Hepatic stellate cell (primary cell): ENCODE measurements at regions not wholly inside any gene's neighbourhood (a gene's known extent, or its start where the extent isn't known, plus 50 kb on each side); places are given as distances from the start of the nearest gene placed in this dataset.

Experiments used
- DNase-seq: peaks from one replicate; pipeline ENCODE4 v3.0.0; 2011; ENCODE audit warnings: low spot score

DNA sequence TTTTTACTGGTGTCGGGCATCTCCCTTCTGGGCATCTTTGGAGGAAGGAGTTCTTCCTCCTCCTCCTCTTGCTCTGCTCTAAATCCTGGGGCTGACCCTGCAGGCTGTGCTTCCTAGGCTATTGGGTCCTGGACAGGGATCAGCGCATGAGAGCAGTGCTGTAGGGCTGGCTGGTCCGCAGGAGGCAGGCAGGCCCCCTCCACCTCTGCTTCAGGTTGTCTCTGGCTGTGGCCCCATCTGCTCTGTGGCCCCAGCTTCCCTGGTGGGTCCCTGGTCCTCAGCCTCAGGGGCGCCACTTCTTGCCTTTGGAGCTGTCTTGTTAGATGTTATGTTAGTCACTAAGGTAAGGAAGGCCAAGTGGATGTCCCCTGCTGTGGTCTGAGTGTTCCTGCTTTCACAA lies 237.3 kb upstream of the PITRM1 start:
- no peak for DNase-seq

DNA sequence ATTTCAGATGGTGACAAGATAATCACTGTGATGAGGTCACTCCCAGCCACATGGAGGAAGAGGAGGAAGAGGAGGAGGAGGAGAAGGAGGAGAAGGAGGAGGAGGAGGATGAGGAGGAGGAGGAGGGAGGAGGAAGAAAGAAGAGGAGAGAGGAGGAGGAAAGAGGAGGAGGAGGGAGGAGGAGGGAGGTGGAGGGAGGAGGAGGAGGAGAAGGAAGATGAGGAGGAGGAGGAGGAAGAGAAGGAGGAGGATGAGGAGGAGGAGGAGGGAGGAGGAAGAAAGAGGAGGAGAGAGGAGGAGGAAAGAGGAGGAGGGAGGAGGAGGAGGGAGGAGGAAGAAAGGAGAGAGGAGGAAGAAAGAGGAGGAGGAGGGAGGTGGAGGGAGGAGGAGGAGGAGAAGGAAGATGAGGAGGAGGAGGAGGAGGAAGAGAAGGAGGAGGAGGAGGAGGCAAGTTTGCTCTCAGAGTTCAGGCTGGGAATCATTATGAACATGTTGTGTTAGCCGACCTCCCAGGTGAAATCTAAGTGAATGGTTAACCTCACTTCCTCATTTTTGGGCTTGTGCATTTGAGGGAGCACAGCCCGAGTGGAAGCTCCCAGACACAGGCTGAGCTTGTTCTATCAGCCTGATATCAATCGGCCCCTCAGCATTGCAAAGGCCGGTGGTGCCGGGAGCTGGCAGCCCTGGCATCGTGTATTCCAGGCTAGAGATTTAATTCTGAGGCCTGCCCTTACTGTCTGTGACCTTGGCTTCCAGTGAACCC lies 236.2 kb upstream of the PITRM1 start:
- DNase-seq: no peak

DNA sequence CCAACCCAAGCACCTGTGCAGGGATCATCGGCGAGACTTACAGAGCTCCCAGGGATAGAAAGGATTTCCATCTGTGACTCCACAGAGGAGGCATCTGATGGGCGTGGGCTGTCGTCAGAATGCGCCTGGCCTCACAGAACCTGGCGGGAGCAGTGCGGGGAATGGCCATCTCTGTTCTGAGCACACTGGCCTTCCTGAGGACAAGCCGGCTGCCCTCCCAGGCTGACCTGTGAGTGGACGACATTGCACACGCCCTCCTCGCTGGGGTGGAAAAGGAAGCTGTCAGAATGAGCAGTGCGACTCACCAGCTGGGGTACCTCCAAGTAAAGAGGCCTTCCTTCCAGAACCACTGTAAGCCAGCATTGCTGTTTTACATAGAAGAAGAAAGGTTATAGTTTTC lies 234.6 kb upstream of the PITRM1 start:
- no peak for DNase-seq

DNA sequence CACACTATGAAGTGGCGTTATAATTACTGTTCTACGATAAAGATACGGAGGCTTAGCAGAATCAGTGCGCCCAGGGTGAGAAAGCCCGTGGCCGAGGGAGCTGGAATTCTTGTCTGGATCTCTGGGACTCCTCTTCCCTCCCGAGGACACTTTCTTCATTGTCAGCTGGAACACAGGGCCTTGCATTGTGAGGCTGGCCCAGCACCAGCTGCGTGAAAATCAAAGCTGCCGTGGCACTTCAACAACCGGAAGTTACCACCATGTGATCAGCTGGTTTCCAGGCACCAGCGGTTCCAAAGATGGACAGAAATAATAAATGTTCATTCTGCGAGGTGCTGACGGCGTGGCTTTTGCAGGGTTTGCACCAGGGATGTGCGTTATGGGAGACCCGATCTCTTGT lies 234.0 kb upstream of the PITRM1 start:
- DNase-seq: no peak

DNA sequence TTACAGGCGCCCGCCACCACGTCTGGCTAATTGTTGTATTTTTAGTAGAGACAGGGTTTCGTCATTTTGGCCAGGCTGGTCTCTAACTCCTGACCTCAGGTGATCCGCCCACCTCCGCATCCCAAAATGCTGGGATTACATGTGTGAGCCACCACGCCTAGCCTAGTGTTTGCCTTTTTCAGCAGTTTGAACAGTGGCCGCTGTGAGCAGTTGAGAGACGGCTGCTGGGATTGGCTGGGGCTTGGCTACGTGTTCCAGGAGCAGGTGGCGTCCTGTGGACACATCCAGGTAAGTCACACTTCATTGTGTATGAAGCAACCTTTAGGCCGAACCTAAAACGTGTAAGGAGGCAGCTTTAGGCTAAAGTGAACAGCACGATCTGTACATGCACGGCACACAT lies 231.8 kb upstream of the PITRM1 start:
- DNase-seq: no peak

DNA sequence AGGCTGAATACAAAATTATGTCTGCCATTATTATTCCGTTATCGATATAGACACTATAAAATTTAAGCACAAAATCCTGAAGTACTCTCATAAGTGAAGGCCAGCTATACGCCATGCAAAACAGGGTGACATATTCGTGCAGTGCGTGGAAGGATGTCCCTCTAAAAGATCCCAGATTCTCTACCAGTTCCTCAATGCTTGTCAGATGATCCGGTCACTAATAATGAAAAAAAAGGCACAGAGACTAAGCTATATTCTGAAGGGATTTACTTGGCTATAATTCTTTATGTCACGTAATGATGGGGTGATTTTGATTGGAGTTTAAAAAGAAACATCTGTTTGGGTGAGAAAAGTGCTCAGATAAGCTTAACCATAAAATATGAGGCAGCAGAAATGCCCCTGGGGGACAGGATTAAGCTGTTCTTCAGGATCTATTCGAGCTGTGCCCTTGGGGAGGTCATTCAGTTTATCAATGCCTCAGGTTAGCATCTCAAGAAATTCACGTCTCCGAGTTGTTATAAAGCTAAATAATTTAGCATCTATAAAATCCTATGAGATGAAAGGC lies 229.7 kb upstream of the PITRM1 start:
- no peak for DNase-seq

DNA sequence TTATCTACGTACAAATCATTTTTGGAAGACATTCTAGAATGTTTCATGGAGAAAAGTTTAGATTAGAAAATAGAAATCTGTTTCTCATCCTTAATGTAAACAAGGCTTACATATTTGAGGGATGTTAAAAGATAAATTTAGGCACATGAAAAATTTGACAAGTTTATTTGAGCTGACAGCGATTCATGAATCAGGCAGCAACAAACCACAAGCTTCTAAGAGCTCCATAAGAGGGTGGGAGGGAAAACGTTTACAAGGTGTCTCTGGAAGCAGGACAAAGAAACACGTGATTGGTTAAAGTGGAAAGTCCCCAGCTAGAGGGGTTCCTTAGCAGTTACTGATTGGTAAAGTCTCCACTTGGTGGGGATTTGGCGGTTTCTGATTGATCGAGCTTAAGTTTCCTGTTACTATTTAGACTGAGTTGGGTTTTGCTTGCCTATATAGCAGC lies 228.9 kb upstream of the PITRM1 start:
- DNase-seq: peak; percentile 60

DNA sequence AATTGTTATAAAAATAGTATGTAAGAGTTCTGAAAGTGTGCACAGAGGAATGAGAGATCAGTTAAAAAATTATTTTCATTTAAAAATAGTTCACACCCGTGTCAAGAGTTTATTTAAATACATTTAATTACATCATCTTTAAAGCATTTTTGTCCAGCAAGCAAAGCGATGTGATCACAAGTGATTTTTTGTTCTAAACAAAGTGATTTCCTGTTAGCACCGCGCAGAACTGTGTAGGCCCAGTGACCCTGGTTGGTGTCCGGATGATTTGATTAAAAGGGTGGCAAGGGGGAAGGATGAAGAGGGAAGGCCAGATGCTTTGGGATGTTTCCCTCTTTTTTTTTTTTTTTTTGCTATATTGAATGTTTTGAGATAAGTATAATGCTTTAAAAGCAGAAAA lies 227.8 kb upstream of the PITRM1 start:
- peak; percentile 37 for DNase-seq

DNA sequence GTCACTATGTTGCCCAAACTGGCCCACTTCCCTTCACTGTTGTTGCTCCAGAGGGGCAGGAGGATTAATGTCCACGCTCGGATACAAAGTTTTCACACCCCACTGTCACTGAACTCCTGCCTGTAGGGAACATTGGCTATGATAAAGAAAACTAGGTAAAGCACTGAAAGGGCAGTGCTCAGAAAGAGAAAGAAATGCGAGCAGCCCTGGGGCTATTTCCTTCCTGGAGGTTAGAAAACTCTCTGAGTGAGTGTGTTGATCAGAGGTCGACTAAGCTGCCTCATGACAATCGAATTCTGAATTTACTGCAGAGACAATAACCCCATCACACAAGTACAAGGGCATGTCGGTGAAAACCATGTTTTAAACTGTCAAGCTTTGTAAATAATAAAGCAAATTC lies 227.2 kb upstream of the PITRM1 start:
- no peak for DNase-seq

DNA sequence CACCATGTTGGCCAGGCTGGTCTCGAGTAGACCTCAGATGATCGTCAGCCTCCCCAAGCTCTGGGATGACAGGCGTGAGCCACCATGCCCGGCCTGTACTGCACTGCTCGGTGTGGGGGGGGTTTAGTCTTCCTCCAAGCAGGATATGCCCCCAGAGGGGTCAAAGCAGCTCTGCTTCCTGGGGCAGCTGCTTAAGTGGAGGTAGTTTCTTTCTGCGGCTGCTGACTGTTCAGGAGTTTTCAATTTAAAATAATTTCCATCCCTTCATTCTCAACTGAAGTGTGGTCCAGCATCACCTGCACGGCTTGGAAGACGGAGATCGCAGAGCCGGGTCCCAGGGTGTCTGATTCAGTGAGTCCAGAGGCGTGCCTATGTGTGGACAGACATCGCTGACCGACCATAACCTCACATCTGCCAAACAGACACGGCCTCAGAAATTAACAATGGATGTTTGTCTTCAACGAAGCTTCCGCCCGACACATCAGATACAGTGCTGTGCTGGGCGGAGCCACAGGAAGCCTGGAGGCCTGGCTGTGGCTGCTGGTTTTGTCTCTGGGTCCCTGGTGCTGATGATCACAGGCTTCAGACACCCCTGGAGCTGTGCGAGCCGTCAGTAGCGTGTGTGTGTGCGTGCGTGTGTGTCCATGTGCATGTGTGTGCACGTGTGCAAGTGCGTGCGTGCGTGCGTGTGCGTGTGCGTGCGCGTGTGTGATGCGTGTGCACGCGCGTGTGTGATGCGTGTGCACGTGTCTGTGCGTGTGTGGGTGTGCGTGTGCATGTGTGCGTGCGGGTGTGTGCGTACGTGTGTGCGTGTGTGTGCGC lies 226.5 kb upstream of the PITRM1 start:
- DNase-seq: no peak

DNA sequence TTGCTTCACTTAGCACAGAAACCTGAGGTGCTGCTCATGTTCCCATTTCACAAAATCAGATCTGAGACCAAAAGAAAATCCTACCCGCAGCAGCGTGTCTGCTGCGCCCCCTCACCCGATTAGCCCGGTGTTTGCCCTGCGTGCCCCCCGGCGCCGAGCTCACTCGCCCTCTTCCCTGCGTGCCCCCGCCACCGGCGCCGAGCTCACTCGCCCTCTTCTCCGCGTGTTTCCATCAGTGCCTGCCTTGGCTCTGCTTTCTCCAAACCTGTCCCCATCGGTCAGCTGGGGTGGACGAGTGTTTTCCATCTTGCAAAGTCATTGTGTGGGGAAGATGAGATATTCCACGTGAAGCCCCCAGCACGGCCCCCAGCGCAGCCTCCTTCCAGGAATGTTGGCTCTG lies 225.3 kb upstream of the PITRM1 start:
- no peak for DNase-seq

DNA sequence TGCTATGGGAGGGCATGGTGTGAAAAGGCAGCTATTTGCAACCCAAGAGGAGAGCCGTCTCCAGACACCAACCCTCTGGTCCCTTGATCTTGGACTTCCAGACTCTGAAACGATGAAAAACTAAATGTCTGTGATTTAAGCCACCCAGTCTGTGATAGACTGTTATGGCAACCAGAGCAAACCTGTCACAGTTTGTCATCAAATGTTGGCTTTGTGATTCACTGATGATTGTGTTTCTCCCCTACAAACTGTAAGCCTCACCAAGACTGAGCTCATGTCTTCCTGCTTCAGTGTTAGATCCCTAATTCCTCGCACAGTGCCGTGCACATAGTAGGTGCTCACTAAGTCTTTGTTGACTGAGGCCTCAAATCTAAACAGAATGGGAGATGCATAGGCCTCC lies 224.6 kb upstream of the PITRM1 start:
- peak; percentile 75 for DNase-seq

DNA sequence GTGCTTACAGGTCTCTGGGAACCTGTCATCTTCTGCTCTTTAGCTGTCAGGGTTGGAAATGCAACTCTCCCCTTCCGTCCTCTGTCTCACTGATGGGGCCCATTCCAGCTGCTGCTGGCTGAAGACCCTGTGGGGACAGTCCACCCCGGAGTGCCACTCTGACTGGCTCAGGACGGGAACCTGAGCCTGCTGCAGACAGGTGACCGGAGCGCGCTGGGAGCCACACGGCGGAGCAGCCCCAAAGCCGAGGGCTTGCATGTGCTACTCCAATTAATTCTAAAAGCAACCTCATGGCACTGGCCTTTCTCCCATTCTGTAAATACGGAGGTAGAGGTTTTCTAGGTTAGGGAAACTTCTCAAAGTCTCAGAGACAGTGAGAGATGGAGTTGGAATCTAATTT lies 223.5 kb upstream of the PITRM1 start:
- DNase-seq: no peak

DNA sequence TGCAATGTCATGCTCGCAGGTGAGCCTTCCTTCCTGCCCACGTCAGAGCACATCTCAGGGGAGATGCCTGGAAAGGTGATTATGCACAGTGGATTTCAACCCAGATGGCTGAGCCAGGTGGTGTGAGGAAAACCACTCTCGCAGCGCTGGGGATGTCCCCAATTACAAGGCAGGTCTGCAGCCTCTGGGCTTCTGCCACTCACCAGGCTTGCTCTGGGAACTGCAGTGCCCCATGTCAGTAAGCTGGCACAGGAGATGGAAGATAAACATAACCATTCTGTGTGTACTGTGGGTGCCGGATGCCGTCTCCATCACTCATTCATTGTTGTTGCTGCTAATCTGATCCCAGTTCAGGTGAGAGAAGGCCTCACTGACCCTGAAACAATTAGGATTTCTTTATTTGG lies 222.9 kb upstream of the PITRM1 start:
- DNase-seq: no peak

DNA sequence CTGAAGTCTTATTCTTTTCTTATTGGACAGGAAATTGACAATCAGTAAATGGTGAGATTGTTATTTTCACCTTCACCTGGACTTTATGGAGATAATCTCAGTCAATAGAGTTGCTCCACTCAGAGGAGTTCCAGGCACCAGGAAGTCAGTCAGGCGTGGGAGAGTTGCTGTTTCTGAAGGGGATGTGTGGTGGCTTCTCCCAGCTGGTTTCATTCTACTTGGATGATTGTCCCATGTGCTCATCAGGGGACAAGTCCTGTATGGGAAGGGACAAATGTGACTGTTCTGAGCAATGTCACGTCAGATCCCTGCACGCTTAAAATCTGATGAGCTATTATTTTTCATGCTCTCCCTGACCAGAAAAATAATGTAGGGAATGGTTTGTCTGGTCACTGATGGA lies 222.5 kb upstream of the PITRM1 start:
- DNase-seq: no peak

DNA sequence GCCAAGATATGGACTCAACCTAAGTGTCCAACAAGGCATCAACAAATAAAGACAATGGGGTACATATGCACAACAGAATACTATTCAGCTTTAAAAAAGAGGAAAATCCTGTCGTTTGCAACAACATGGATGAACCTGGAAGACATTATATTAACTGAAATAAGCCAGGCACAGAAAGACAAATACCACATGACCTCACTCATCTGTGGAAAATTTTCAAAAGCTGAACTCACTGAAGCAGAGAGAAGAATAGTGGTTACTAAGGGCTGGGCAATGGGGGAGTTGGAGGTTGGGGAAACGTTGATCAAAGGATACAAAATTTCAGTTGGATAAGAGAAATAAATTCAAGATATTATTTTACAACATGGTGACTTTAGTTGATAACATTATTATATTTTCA lies 221.4 kb upstream of the PITRM1 start:
- DNase-seq: no peak

DNA sequence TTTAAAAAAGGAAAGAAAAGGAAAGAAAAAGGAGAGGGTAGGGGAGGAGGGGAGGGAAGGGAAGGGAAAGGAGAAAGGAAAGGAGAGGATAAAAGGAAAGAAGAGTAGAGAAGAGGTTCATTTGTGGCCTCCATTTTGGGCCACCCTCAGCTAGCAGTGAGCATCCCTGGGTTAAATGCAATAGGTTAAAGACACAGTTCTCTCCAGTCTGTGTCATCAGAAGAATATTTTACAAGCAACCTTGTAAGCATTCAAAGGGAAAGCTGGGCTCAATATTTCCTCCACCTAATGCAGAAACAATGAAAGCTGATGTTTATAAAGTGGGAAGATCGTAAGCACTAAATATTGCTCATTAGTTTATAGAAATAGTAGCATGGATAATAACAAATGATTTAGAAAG lies 219.1 kb upstream of the PITRM1 start:
- no peak for DNase-seq

DNA sequence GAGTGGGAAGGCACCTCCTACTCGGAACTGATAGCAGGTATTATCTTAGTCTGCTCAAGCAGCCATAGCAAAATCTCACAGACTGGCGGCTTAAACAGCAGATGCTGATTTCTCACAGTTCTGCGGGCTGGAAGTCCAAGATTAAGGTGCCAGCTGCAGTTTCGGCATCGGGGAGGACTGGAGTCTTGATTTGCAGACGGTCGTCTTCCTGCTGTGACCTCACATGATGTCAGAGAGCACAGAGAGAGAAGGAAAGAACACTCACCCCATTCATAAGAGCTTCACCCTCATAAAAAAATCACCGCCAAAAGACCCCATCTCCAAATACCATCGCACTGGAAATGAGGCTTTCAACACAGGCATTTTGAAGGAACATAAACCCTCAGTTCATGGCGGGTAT lies 216.5 kb upstream of the PITRM1 start:
- DNase-seq: no peak

DNA sequence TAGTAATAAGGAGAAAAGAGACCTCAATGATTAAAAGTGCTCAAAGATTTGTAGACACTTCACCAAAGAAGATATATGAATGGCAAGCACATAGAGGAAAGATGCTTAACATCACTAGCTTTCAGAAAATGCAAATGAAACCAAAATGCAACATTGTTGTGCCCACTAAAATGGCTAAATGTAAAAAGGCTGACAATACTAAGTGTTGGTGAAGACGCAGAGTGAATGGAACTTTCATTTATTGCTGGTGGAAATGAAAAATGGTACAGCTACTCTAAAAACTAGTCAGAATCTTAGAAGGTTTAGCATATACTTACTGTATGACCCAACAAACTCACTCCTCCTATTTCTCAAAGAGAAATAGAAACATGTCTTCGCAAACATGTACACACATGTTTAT lies 212.9 kb upstream of the PITRM1 start:
- DNase-seq: no peak

DNA sequence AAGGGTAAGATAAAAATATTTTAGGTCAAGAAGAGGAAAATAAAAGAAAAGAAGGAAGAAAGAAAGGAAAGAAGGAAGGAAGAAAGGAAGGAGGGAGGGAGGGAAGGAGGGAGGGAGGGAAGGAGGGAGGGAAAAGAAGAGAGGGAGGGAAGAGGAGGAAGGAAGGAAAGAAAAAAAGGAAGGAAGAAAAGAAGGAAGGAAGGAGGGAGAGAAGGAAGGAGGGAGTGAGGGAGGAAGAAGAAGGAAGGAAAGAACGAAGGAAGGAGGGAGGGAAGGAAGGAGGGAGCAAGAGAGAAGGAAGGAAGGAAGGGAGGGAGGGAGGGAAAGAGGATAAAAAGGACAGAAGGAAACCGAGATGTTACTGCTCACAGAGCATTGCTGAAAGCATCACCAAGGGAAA lies 209.5 kb upstream of the PITRM1 start:
- DNase-seq: no peak

DNA sequence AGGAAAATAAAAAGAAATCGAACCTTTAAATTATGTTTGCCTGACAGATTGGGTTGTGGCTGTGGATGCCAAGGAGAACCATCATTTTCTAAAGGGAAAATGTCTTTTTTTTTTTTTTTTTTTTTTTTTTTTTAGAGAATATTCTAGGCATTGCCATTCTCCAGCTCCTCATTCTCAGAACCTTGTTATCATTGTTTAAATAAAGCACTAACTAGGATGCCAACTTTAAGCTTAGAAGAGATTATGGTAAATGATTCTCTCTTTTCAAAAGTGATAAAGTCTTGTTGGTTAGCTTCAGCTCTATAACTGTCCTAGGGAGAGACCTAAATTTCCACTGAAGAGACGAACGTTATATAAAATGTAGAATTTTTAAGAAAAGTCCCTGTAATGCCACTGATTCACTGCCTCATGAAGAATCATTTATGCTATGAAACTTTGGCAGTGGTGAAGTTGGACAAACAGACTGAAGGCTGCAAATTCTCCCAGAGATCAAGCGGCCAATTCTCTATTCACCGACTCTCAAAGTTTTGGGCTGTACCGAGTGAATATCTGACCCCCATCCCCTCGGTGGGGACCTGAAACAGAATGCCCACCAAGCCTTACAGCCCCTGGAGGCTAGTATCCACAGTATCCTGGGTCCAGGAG lies 207.9 kb upstream of the PITRM1 start:
- no peak for DNase-seq

DNA sequence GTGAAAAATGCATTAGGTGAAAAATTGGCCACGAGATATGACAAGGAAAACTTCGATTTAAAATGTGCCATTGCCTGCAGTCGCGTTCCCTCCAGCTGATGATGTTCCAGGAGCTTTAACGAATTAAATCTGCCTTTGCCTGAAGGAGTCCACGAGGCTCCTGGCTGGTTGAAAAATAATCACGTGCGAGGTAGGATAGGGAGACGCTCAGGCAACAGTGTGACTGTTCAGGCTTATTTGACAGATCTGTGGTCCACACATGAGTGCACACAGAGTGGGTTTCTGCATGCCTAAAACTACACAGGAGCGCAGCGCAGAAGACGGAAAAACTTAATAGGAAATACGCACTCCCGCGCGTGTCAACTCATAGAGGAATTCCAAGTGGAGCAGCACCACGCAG lies 204.0 kb upstream of the PITRM1 start:
- DNase-seq: no peak

DNA sequence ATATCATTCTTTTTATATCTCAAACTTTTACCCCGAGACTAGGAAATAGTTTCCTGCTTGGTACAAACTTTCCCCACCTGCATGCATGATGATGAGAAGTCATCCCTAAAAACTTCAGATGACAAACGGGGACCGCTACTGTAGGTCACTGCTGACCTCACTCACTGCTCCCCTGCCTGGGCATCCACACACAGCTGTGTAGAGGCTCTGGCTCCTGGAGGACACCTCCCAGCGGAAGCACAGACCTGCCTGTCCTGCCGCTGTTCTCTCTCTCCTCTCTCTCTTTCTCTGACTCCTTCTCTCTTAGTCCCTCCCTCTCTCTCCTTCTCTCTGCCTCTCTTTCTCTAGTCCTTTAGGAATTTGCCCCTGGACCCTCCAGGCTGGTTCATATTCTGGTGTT lies 202.9 kb upstream of the PITRM1 start:
- DNase-seq: no peak
